ENCODE measurements at regions not wholly inside any gene's neighbourhood (a gene's known extent, or its start where the extent isn't known, plus 50 kb on each side); places are given as distances from the start of the nearest gene placed in this dataset.

- Mint-ChIP-seq H3K27me3 (no peaks in the 10 kb centered on the region), H3K4me3 (no peak overlapping the region), H3K4me1 (no peaks in the 10 kb centered on the region), H3K9me3 (peaks cover 14% of the 10 kb centered on the region in 2 donors), H3K27ac (no peak overlapping the region)
- ATAC-seq (no peak), DNase-seq (no peak)
Observed at GRCh38 chr5:32996336-32996735, 285.2 kb downstream of the NPR3 start.

- H3K27ac Mint-ChIP-seq: no peak overlapping the region
- peaks cover 2 to 28% of the 10 kb centered on the region in 2 donors for H3K9me3 Mint-ChIP-seq
- H3K4me3 Mint-ChIP-seq: no peak overlapping the region
- H3K4me1 Mint-ChIP-seq: no peaks in the 10 kb centered on the region
- no peaks in the 10 kb centered on the region for H3K27me3 Mint-ChIP-seq
- ATAC-seq: no peak
- DNase-seq: no peak
Observed at GRCh38 chr5:33008751-33009418, 297.8 kb downstream of the NPR3 start.

GRCh38 chr5:33010846-33011245 is 299.7 kb downstream of the NPR3 start:
- DNase-seq (no peak), ATAC-seq (no peak)
- Mint-ChIP-seq H3K27me3 (no peaks in the 10 kb centered on the region), H3K9me3 (peaks cover 14 to 36% of the 10 kb centered on the region in 2 donors), H3K4me1 (no peaks in the 10 kb centered on the region), H3K4me3 (no peak overlapping the region), H3K27ac (no peak overlapping the region)

GRCh38 chr5:33011801-33012200 is 300.7 kb downstream of the NPR3 start:
- Mint-ChIP-seq H3K4me1 (no peaks in the 10 kb centered on the region), H3K9me3 (peaks cover 14 to 40% of the 10 kb centered on the region in 2 donors)
- no peak for ATAC-seq

GRCh38 chr5:33023649-33024048 is 312.5 kb downstream of the NPR3 start:
- ATAC-seq (no peak), DNase-seq (no peak)
- H3K27ac Mint-ChIP-seq: no peak overlapping the region
- H3K4me1 Mint-ChIP-seq: no peaks in the 10 kb centered on the region
- H3K9me3 Mint-ChIP-seq: peaks cover 0 to 6% of the 10 kb centered on the region in 2 donors
- H3K4me3 Mint-ChIP-seq: no peak overlapping the region
- no peaks in the 10 kb centered on the region for H3K27me3 Mint-ChIP-seq

More at GRCh38 chr5:33011801-33012200, 300.7 kb downstream of the NPR3 start:
- no peak overlapping the region for H3K27ac Mint-ChIP-seq
- no peaks in the 10 kb centered on the region for H3K27me3 Mint-ChIP-seq
- no peak for DNase-seq
- H3K4me3 Mint-ChIP-seq: no peak overlapping the region

- Mint-ChIP-seq H3K9me3 (peaks cover 0 to 20% of the 10 kb centered on the region in 2 donors), H3K27ac (no peak overlapping the region), H3K27me3 (no peaks in the 10 kb centered on the region), H3K4me1 (no peaks in the 10 kb centered on the region), H3K4me3 (no peak overlapping the region)
- DNase-seq: no peak
- ATAC-seq: no peak
Observed at GRCh38 chr5:33032271-33033070, 321.4 kb downstream of the NPR3 start.

GRCh38 chr5:33033516-33033915 is 322.4 kb downstream of the NPR3 start:
- no peak overlapping the region for H3K4me3 Mint-ChIP-seq
- ATAC-seq (no peak), DNase-seq (no peak)
- no peaks in the 10 kb centered on the region for H3K4me1 Mint-ChIP-seq
- peaks cover 0 to 15% of the 10 kb centered on the region in 2 donors for H3K9me3 Mint-ChIP-seq
- H3K27me3 Mint-ChIP-seq: no peaks in the 10 kb centered on the region
- no peak overlapping the region for H3K27ac Mint-ChIP-seq

- no peak for DNase-seq
- Mint-ChIP-seq H3K4me1 (no peaks in the 10 kb centered on the region), H3K27ac (no peak overlapping the region), H3K9me3 (peaks cover 0 to 10% of the 10 kb centered on the region in 2 donors), H3K27me3 (no peaks in the 10 kb centered on the region), H3K4me3 (no peak overlapping the region)
- no peak for ATAC-seq
Observed at GRCh38 chr5:33034777-33035176, 323.7 kb downstream of the NPR3 start.

GRCh38 chr5:33035851-33036527 is 324.9 kb downstream of the NPR3 start:
- ATAC-seq (no peak), DNase-seq (no peak)
- Mint-ChIP-seq H3K27ac (no peak overlapping the region), H3K4me3 (no peak overlapping the region), H3K4me1 (no peaks in the 10 kb centered on the region), H3K9me3 (peaks cover 12 to 15% of the 10 kb centered on the region in 2 donors), H3K27me3 (no peaks in the 10 kb centered on the region)

GRCh38 chr5:33037076-33037475 is 326.0 kb downstream of the NPR3 start:
- ATAC-seq (no peak), DNase-seq (no peak)
- no peak overlapping the region for H3K27ac Mint-ChIP-seq
- no peaks in the 10 kb centered on the region for H3K4me1 Mint-ChIP-seq
- H3K9me3 Mint-ChIP-seq: peaks cover 16 to 19% of the 10 kb centered on the region in 2 donors
- no peaks in the 10 kb centered on the region for H3K27me3 Mint-ChIP-seq
- no peak overlapping the region for H3K4me3 Mint-ChIP-seq

- Mint-ChIP-seq H3K27me3 (no peaks in the 10 kb centered on the region), H3K27ac (no peak overlapping the region), H3K4me3 (no peak overlapping the region), H3K9me3 (peaks cover 16 to 19% of the 10 kb centered on the region in 2 donors), H3K4me1 (no peaks in the 10 kb centered on the region)
- DNase-seq (no peak), ATAC-seq (no peak)
Observed at GRCh38 chr5:33041586-33041985, 330.5 kb downstream of the NPR3 start.

- H3K27me3 Mint-ChIP-seq: no peaks in the 10 kb centered on the region
- ATAC-seq (no peak), DNase-seq (no peak)
- H3K9me3 Mint-ChIP-seq: peaks cover 16 to 19% of the 10 kb centered on the region in 2 donors
- H3K27ac Mint-ChIP-seq: no peak overlapping the region
- H3K4me1 Mint-ChIP-seq: no peaks in the 10 kb centered on the region
- no peak overlapping the region for H3K4me3 Mint-ChIP-seq
Observed at GRCh38 chr5:33043343-33043997, 332.3 kb downstream of the NPR3 start.

GRCh38 chr5:33046091-33046490 is 335.0 kb downstream of the NPR3 start:
- no peaks in the 10 kb centered on the region for H3K4me1 Mint-ChIP-seq
- DNase-seq (no peak), ATAC-seq (no peak)
- H3K4me3 Mint-ChIP-seq: no peak overlapping the region
- peaks cover 10 to 13% of the 10 kb centered on the region in 2 donors for H3K9me3 Mint-ChIP-seq
- no peaks in the 10 kb centered on the region for H3K27me3 Mint-ChIP-seq
- no peak overlapping the region for H3K27ac Mint-ChIP-seq

- Mint-ChIP-seq H3K27me3 (no peaks in the 10 kb centered on the region), H3K9me3 (peaks cover 5 to 14% of the 10 kb centered on the region in 2 donors), H3K4me3 (no peak overlapping the region), H3K4me1 (no peaks in the 10 kb centered on the region), H3K27ac (no peak overlapping the region)
- ATAC-seq (no peak), DNase-seq (no peak)
Observed at GRCh38 chr5:33048315-33048714, 337.2 kb downstream of the NPR3 start.

GRCh38 chr5:33049298-33049697 is 338.2 kb downstream of the NPR3 start:
- Mint-ChIP-seq H3K27me3 (no peaks in the 10 kb centered on the region), H3K9me3 (peaks cover 11 to 24% of the 10 kb centered on the region in 2 donors), H3K4me3 (no peak overlapping the region), H3K4me1 (no peaks in the 10 kb centered on the region), H3K27ac (no peak overlapping the region)
- DNase-seq: no peak
- no peak for ATAC-seq
